DMS79 (cell line): ENCODE measurements at regions not wholly inside any gene's neighbourhood (a gene's known extent, or its start where the extent isn't known, plus 50 kb on each side); places are given as distances from the start of the nearest gene placed in this dataset.
"Not testable (repeated sequence)": the region's sequence is repeated elsewhere in the genome, so short reads cannot be mapped to it uniquely, and the experiment has no call there.

Source experiments
- DNase-seq: peaks from one replicate; lab custom pipeline; 2025; lab: John Stamatoyannopoulos, UW

- no peak for DNase-seq
Measured at GRCh38 chr10:8776926-8777622, 722.6 kb downstream of the GATA3 start.

DNA sequence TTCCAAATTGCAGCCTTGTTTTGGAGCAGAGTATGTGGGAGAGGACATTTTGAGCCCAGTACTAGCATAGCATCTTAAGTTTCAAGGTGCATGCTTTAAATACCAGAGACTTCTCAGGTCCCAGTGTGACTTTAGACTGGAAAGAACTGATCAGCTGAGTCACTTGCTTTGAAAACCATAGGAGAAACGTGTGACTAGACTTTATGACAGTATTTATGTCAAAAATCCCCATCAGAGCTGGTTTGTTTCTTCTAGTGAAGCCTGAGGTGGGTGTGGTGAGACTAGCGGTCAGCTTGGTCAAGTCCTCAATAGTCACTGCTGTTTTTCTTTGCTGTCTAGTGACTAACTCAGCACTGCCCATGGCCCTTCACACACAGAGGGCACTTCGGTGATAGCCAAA is 724.2 kb downstream of the GATA3 start:
- DNase-seq = no peak

- no peak for DNase-seq
Measured at GRCh38 chr10:8787649-8788048, 733.2 kb downstream of the GATA3 start.

- DNase-seq = no peak
Measured at GRCh38 chr10:8790390-8790789, 735.9 kb downstream of the GATA3 start.

DNA sequence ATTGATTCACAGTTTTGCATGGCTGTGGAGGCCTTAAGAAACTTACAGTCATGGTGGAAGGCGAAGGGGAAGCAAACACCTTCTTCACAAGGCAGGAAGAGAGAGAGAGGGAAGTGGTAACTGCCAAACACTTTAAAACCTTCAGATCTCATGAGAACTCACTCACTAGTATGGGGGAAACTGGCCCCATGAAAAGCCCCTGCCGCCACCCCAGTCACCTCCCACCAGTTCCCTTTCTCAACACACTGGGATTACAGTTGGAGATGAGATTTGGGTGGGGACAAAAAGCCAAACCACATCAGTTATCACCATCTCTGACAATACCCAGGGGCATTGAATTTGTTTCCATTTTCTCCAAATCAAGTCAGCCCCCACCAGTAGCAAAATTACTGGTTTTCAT is 740.4 kb downstream of the GATA3 start:
- DNase-seq = no peak

DNA sequence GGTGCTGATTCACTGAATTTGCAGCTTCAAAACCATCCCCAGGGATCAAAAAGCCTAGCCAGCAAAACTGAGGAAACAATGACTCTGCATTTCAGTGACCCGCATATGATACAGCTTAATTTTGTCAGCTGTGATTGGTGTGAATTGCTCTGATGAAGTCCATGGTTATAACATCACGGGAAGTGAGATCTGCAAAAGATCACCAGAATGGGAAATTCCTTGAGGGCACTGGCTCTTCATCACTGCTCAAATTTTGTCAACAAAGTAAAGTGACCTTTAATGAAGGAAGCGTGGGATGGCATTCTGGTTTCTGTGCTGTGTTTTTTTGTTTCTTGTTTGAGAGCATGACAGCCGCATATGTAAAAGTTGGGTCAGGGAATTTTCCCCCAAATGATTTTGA is 745.9 kb downstream of the GATA3 start:
- DNase-seq = no peak

GRCh38 chr10:8803992-8804391 is 749.5 kb downstream of the GATA3 start:
- no peak for DNase-seq

DNA sequence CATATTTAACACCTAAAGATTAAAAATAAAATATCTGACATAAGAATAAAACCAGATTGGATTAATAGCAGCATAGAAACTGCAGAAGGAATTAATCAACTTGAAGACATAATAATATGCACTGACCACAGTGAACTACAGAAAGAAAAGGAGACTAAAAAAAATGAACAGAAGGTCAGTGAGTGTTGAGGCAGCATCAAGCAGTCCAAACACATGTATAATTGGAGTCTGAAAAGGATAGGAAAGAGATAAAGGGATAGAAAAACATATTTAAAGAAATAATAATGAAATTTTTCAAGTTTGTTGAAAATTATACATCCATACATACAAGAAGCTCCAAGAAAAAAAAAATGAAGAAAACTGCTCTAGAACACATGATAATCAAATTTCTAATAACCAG is 756.2 kb downstream of the GATA3 start:
- no peak for DNase-seq

DNA sequence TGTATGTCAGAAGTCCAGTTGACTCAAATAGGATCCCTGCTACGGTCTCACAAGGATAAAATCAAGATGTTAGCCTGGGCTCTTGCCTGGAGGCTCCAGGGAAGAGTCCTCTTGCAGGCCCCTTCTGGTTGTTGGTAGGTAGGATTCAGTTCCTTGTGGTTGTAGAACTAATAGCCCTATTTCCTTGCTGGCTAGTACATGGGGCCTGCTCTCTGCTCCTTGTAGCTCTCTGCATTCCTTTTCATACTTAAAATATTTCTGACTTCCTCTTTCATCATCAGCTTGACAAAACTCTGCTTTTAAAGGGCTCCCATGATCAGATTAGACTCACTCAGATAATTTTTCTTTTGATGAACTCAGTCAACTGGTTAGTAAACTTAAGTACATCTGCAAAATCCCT is 756.7 kb downstream of the GATA3 start:
- no peak for DNase-seq

DNA sequence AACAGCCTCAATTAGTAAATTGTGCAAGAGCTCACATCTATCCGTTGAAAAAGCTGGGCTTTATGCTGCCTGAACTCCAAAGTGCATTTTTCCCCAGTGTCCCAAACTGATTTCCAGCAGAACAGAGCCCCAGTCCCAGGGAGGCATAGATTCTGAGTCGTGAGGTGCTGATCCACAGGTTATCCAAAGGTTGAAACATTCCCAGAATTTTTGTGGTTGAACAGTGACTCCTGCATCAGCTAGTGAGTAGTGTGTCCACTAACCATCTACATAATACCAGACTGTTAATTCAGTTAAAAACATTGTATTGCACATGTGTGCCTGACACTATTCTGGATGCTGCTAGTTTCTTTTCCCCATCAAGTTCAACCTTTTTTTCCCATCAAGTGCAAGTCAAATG is 761.5 kb downstream of the GATA3 start:
- no peak for DNase-seq

- DNase-seq = no peak
Measured at GRCh38 chr10:8817299-8817698, 762.8 kb downstream of the GATA3 start.

- DNase-seq = no peak
Measured at GRCh38 chr10:8825611-8826010, 771.1 kb downstream of the GATA3 start.

- DNase-seq = no peak
Measured at GRCh38 chr10:8829592-8829991, 775.1 kb downstream of the GATA3 start.

GRCh38 chr10:8830048-8830447 is 775.6 kb downstream of the GATA3 start:
- no peak for DNase-seq

GRCh38 chr10:8830876-8831275 is 776.4 kb downstream of the GATA3 start:
- DNase-seq = no peak

DNA sequence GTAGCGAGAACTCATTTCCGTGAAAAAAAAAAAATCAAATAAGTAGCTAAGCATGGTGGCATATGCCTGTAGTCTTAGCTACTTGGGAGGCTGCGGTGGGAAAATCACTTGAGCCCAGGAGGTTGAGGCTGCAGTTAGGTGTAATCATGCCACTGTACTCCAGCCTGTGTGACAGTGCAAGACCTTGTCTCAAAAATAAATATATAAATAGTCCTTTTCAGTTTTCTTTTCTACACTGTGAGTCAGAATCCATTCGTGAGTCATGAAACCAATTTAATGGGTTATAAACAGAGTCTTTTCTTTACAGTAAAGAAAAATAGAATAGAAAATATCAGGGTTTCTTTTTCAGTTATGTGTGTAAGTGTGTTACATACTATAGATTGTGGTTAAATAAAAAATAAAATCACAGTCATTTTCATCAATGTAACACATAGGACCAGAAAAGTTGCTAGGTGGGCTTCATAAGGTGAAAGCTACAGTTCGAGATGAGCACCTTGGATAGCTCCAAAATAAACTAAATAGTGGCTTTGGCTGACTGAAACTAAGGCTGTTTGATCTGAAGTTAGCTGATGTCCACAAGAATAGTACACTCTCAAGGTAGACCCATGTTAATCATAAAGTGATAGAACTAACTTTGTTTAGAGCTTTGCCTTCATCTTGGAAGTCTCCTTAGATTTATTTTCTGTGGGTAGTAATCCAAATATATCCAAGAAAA is 781.1 kb downstream of the GATA3 start:
- no peak for DNase-seq

DNA sequence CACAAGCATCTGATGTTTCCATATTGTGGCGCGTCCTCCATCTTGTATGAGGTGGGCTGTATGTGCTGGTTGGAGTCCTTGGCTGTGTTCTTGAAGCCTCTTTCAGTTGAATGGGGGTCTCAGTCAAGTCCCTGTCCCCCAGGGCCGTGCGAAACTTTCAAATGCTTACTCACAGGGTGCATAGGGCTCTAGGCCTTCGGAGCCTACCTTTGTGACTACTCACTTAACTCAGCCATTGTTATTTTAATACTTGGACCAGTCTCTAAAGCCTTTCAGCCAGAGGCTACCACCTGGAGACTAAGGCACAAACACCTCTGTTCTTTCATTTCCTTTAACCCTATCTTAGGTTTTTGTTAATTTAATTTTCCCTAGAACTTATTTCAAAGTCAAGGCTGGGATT is 785.9 kb downstream of the GATA3 start:
- DNase-seq = no peak

DNA sequence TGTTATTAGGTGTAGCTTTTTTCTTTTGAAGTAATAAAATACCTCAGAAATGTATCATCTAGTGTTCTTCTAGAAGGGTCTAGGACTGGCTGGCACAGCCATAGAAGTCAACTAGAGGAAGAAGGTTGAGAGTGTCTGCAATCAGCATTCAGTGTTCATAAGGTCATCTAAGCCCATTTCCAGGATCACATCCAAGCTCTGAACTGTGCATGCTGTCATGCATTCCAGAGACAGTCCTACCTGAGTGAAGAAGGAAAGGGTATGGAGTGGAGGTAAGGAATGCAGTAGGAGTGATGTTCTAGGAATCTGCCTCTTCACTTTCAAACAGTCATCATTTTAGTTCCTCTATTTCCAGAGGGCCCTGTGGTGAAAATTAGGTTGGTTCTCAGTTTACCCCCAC is 789.7 kb downstream of the GATA3 start:
- DNase-seq = no peak

GRCh38 chr10:8852546-8852945 is 798.1 kb downstream of the GATA3 start:
- DNase-seq = no peak

- DNase-seq = no peak
Measured at GRCh38 chr10:8853048-8853447, 798.6 kb downstream of the GATA3 start.

DNA sequence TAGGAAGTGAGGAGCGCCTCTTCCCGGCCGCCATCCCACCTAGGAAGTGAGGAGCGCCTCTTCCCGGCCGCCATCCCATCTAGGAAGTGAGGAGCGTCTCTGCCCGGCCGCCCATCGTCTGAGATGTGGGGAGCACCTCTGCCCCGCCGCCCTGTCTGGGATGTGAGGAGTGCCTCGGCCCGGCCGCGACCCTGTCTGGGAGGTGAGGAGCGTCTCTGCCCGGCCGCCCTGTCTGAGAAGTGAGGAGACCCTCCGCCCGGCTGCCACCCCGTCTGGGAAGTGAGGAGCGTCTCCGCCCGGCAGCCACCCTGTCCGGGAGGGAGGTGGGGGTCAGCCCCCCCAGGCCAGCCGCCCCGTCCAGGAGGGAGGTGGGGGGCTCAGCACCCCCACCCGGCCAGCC is 814.4 kb downstream of the GATA3 start:
- not testable (repeated sequence) for DNase-seq

DNA sequence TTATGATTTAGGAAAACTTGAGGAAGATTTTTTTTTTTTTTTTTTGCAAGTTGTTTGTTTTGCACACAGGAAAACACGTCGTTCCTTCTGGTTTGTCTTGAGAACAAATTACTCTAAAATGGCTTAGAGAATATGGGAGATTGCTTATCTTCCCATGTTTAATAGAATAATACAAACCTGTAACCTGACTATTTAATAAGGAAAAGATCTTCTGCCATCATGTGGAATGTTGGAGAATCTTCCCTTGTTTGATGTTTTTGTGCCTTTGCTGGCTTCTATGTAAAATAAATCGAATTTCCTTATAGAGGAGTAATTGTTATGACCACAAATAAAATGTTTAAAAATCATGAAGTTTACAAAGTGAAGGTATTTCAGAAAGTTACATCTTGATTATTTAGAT is 818.8 kb downstream of the GATA3 start:
- no peak for DNase-seq

GRCh38 chr10:8874268-8874667 is 819.8 kb downstream of the GATA3 start:
- no peak for DNase-seq

GRCh38 chr10:8874972-8875371 is 820.5 kb downstream of the GATA3 start:
- no peak for DNase-seq
